Osteocyte (in vitro differentiated cells): ENCODE measurements at regions not wholly inside any gene's neighbourhood (a gene's known extent, or its start where the extent isn't known, plus 50 kb on each side); places are given as distances from the start of the nearest gene placed in this dataset.
"Not testable (repeated sequence)": the region's sequence is repeated elsewhere in the genome, so short reads cannot be mapped to it uniquely, and the experiment has no call there.

Experiments
- DNase-seq: peaks from one replicate; pipeline ENCODE4 v3.0.0; 2021; ENCODE audit warnings: mixed read lengths; ENCODE audit not compliant: unreplicated experiment; ENCODE audit errors: extremely low spot score
- H3K27ac Mint-ChIP-seq: one replicate; pipeline ENCODE4 v1.8.0; 2021; ENCODE audit warnings: mild to moderate bottlenecking, mixed read lengths; ENCODE audit not compliant: unreplicated experiment
- H3K27me3 Mint-ChIP-seq: one replicate; pipeline ENCODE4 v1.8.0; 2021; ENCODE audit warnings: mixed read lengths; ENCODE audit not compliant: unreplicated experiment
- H3K36me3 Mint-ChIP-seq: one replicate; pipeline ENCODE4 v1.8.0; 2021; ENCODE audit warnings: mixed read lengths; ENCODE audit not compliant: unreplicated experiment
- H3K4me1 Mint-ChIP-seq: one replicate; pipeline ENCODE4 v1.8.0; 2021; ENCODE audit warnings: mixed read lengths; ENCODE audit not compliant: unreplicated experiment
- H3K4me3 Mint-ChIP-seq: one replicate; pipeline ENCODE4 v1.8.0; 2021; ENCODE audit warnings: mild to moderate bottlenecking, moderate library complexity, mixed read lengths; ENCODE audit not compliant: unreplicated experiment
- H3K9me3 Mint-ChIP-seq: one replicate; pipeline ENCODE4 v1.8.0; 2021; ENCODE audit warnings: mixed read lengths; ENCODE audit not compliant: unreplicated experiment
- TF ChIP-seq, protein P1 (sequence below): fragments of 200-600 bp; sonication (generic); IDR thresholded peaks from 2 replicates; pipeline ENCODE4 v1.5.0; 2021; ENCODE audit warnings: antibody characterized with exemption, mild to moderate bottlenecking, moderate library complexity

GRCh38 chr3:23723930-23724329 lies 81.8 kb upstream of the UBE2E1 start:
- TF ChIP-seq, protein P1, sequence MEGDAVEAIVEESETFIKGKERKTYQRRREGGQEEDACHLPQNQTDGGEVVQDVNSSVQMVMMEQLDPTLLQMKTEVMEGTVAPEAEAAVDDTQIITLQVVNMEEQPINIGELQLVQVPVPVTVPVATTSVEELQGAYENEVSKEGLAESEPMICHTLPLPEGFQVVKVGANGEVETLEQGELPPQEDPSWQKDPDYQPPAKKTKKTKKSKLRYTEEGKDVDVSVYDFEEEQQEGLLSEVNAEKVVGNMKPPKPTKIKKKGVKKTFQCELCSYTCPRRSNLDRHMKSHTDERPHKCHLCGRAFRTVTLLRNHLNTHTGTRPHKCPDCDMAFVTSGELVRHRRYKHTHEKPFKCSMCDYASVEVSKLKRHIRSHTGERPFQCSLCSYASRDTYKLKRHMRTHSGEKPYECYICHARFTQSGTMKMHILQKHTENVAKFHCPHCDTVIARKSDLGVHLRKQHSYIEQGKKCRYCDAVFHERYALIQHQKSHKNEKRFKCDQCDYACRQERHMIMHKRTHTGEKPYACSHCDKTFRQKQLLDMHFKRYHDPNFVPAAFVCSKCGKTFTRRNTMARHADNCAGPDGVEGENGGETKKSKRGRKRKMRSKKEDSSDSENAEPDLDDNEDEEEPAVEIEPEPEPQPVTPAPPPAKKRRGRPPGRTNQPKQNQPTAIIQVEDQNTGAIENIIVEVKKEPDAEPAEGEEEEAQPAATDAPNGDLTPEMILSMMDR = no peak
- Mint-ChIP-seq H3K4me3 (no peak overlapping the region), H3K4me1 (peaks cover 10% of the 10 kb centered on the region), H3K27me3 (no peaks in the 10 kb centered on the region), H3K9me3 (no peaks in the 10 kb centered on the region), H3K27ac (no peak overlapping the region), H3K36me3 (no peaks in the 10 kb centered on the region)
- DNase-seq = no peak

GRCh38 chr3:23726811-23727548 lies 78.8 kb upstream of the UBE2E1 start:
- no peaks in the 10 kb centered on the region for H3K27me3 Mint-ChIP-seq
- H3K9me3 Mint-ChIP-seq = no peaks in the 10 kb centered on the region
- TF ChIP-seq, protein P1 = no peak
- no peaks in the 10 kb centered on the region for H3K36me3 Mint-ChIP-seq
- H3K27ac Mint-ChIP-seq = no peak overlapping the region
- no peak overlapping the region for H3K4me3 Mint-ChIP-seq
- no peak for DNase-seq
- peaks cover 21% of the 10 kb centered on the region for H3K4me1 Mint-ChIP-seq

GRCh38 chr3:23728601-23729117 lies 77.1 kb upstream of the UBE2E1 start:
- no peak overlapping the region for H3K27ac Mint-ChIP-seq
- no peaks in the 10 kb centered on the region for H3K9me3 Mint-ChIP-seq
- peaks cover 21% of the 10 kb centered on the region for H3K4me1 Mint-ChIP-seq
- no peaks in the 10 kb centered on the region for H3K27me3 Mint-ChIP-seq
- no peak overlapping the region for H3K4me3 Mint-ChIP-seq
- no peak for DNase-seq
- TF ChIP-seq, protein P1 = no peak
- H3K36me3 Mint-ChIP-seq = no peaks in the 10 kb centered on the region

DNA sequence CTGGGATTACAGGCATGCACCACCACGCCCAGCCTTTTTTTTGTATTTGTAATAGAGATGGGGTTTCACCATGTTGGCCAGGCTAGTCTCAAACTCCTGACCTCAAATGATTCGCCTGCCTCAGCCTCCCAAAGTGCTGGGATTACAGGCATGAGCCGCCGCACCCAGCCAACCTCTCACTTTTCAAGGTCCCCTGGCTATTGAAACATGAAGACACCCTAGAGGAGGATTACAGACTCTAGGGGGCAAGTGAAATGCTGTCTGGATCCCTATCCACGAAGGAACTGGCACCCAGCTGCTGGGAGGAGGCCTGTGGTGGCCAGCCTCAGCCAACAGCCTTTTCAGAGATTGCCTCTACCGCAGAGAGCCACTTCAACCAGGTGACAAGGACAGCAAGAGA lies 76.4 kb upstream of the UBE2E1 start:
- not testable (repeated sequence) for DNase-seq, H3K27me3 Mint-ChIP-seq, H3K36me3 Mint-ChIP-seq, H3K27ac Mint-ChIP-seq, H3K9me3 Mint-ChIP-seq, H3K4me3 Mint-ChIP-seq
- H3K4me1 Mint-ChIP-seq = peaks cover 21% of the 10 kb centered on the region

DNA sequence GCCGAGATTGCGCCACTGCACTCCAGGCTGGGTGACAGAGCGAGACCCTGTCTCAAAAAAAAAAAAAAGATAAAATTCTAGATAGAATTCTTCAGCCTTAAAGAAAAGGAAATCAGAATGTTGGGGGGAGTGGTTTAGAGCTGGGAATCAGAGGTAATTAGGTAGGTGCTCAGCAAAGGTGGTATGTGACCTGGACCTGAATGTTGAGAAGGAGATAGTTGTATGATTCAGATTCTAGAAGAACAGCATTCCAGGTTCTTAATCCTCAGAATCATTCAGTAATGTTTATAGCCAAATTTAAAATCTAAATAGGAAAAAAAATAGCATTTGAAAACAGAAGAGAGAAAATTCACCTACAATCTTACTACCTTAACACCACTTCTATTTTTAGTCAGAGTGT lies 71.3 kb upstream of the UBE2E1 start:
- DNase-seq = no peak
- H3K27ac Mint-ChIP-seq = no peak overlapping the region
- H3K36me3 Mint-ChIP-seq = no peaks in the 10 kb centered on the region
- no peaks in the 10 kb centered on the region for H3K9me3 Mint-ChIP-seq
- H3K27me3 Mint-ChIP-seq = no peaks in the 10 kb centered on the region
- TF ChIP-seq, protein P1 = no peak
- H3K4me1 Mint-ChIP-seq = peaks cover 32% of the 10 kb centered on the region
- H3K4me3 Mint-ChIP-seq = no peak overlapping the region
